Esophagus squamous epithelium (tissue), 5 donors: ENCODE measurements at regions not wholly inside any gene's neighbourhood (a gene's known extent, or its start where the extent isn't known, plus 50 kb on each side); places are given as distances from the start of the nearest gene placed in this dataset.

Experiments used
- DNase-seq: peaks from one replicate; lab custom pipeline; 2025; lab: John Stamatoyannopoulos, UW
- H3K27ac ChIP-seq, 4 donors: fragments of 200-600 bp; sonication (generic); one replicate each; pipeline ENCODE4 v1.5.1; 2016 to 2019; ENCODE audit warnings: mild to moderate bottlenecking in 1 of 4
- H3K27me3 ChIP-seq, 4 donors: fragments of 200-600 bp; sonication (generic); 1 replicate in 3 of 4; 2 replicates in 1 of 4; pipeline versions ENCODE4 v1.5.1 to v1.6.0; 2017 to 2021; ENCODE audit warnings: antibody characterized with exemption in 1 of 4
- H3K36me3 ChIP-seq, 3 donors: fragments of 200-600 bp; sonication (generic); one replicate each; pipeline ENCODE4 v1.5.1; 2016 to 2019
- H3K4me1 ChIP-seq, 3 donors: fragments of 200-600 bp; sonication (generic); one replicate each; pipeline ENCODE4 v1.5.1; 2017 to 2019
- H3K4me3 ChIP-seq, 4 donors: fragments of 200-600 bp; sonication (generic); 1 replicate in 3 of 4; 2 replicates in 1 of 4; pipeline ENCODE4 v1.5.1; 2016 to 2019; ENCODE audit warnings: mild to moderate bottlenecking in 2 of 4, moderate library complexity in 1 of 4
- H3K9me3 ChIP-seq, 3 donors: fragments of 200-600 bp; sonication (generic); one replicate each; pipeline ENCODE4 v1.5.1; 2016 to 2019
- POLR2A ChIP-seq, 4 donors: fragments of 450-650 bp; IDR thresholded peaks; one replicate each; pipeline ENCODE4 v1.6.1; 2017; ENCODE audit warnings: antibody characterized with exemption in 4 of 4, mild to moderate bottlenecking in 4 of 4, moderate library complexity in 3 of 4
- WGBS, 2 donors: methylation state at CpG; one replicate each; pipeline ENCODE4 v1.1.5; 2018; 5-methylcytosine and 5-hydroxymethylcytosine counted together
- intact Hi-C: fragments of 100-400 bp; cut with DNase I; formaldehyde crosslinking; loops from one replicate; pipeline ENCODE4 v1.15.0; 2022
- TF ChIP-seq, protein P1 (sequence below), 6 experiments: fragments of 450-650 bp in 4 of 6; fragments of 200-600 bp in 2 of 6; sonication (generic) in 2 of 6; IDR thresholded peaks; one replicate each; pipeline ENCODE4 v1.5.1; 2016 to 2019; ENCODE audit warnings: antibody characterized with exemption in 6 of 6, mild to moderate bottlenecking in 4 of 6, moderate library complexity in 4 of 6
- donor health status: DM: yes; HTN: yes; CAD: no.

DNA sequence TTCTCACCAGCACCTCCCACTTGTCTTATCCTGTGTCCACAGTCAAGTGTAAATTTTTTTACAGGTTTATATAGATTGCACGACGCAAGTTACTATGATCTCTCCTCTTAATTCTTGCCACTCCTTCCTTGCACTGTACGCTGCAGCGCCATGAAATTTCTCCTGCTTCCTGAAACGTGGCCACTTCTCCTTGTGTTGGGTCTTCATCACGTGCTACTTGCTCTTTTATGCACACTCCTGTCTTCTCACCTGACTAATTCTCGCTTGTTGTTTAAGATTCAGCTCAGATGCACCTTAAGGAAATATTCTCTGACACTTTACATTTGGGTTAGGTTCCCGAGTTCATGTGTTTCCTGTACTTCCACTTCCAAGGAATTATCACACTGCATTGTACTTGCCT is 76.5 kb upstream of the ODAD2 start:
- Histone ChIP-seq H3K4me1 (no peaks in the 10 kb centered on the region), H3K36me3 (peaks cover 0 to 54% (median 0%) of the 10 kb centered on the region in 3 donors), H3K9me3 (no peaks in the 10 kb centered on the region), H3K27ac (no peak overlapping the region), H3K4me3 (no peak overlapping the region), H3K27me3 (no peaks in the 10 kb centered on the region)
- TF ChIP-seq, protein P1, sequence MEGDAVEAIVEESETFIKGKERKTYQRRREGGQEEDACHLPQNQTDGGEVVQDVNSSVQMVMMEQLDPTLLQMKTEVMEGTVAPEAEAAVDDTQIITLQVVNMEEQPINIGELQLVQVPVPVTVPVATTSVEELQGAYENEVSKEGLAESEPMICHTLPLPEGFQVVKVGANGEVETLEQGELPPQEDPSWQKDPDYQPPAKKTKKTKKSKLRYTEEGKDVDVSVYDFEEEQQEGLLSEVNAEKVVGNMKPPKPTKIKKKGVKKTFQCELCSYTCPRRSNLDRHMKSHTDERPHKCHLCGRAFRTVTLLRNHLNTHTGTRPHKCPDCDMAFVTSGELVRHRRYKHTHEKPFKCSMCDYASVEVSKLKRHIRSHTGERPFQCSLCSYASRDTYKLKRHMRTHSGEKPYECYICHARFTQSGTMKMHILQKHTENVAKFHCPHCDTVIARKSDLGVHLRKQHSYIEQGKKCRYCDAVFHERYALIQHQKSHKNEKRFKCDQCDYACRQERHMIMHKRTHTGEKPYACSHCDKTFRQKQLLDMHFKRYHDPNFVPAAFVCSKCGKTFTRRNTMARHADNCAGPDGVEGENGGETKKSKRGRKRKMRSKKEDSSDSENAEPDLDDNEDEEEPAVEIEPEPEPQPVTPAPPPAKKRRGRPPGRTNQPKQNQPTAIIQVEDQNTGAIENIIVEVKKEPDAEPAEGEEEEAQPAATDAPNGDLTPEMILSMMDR (IDR thresholded peaks at IDR 0.05) = no peak
- TF ChIP-seq POLR2A (IDR thresholded peaks at IDR 0.05) = no peak
- 91 to 95% methylated on average over 8 of the region's 8 CpGs for WGBS, 2 donors
- intact Hi-C loops = no loop called here
- DNase-seq = no peak

DNA sequence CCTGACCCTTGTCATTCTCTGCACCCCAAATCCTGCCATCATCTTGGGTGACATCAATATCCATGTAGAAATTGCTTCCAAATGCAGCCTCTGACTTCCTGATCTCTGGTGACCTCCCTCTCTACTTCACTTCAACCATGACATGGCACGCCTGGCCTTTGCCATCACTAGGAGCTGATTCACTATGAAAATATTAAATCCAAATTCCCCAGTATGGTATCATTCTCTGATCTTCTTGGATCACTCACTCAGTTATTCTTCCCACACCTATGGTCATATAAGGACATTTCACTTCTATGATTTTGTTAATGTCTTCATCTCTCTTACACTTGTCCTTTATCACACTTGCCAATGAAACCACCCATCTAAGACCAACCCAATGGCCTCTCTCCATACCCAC is 73.7 kb upstream of the ODAD2 start:
- Histone ChIP-seq H3K27ac (no peak overlapping the region), H3K4me1 (no peaks in the 10 kb centered on the region), H3K4me3 (no peak overlapping the region), H3K9me3 (no peaks in the 10 kb centered on the region), H3K36me3 (peaks cover 0 to 78% (median 0%) of the 10 kb centered on the region in 3 donors), H3K27me3 (no peaks in the 10 kb centered on the region)
- intact Hi-C loops = no loop called here
- DNase-seq = no peak
- TF ChIP-seq POLR2A (IDR thresholded peaks at IDR 0.05) = no peak
- TF ChIP-seq, protein P1 (IDR thresholded peaks at IDR 0.05) = no peak
- 75 to 80% methylated on average over 1 of the region's 1 CpG for WGBS, 2 donors

DNA sequence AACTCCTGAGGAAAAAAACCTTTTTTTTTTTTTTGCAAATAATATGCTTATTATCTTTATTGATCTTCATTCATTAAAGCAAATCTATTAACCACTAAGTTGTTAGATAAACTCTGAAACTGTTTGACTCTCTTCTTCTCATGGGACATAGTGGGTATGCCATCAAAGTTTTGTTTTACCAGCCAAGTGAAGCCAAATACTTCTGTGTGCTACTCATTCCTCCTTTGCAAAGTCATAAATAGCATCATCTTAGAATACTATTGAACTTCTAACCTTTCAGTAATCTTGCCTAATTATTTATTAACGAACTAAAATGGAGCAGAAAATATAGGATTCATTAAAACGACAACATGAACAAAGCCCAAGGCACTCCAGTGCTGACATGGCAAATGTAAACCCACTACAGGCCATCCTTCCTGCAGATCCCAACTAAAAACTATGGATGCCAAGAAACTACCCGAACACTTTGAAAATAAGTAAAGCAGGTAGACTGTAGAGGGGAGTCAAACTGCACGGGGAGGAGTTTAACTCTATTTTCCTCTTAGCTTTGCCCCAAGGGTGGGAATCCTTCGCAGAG is 61.2 kb upstream of the ODAD2 start:
- peaks cover 0 to under 1% (median 0%) of the 10 kb centered on the region in 3 donors for H3K4me1 ChIP-seq
- H3K9me3 ChIP-seq = no peaks in the 10 kb centered on the region
- 56 to 57% methylated on average over 4 to 5 of the region's 5 CpGs for WGBS, 2 donors
- no peak overlapping the region for H3K27ac ChIP-seq
- no peak for DNase-seq
- intact Hi-C loops = no loop called here
- no peak overlapping the region for H3K4me3 ChIP-seq
- TF ChIP-seq, protein P1 (IDR thresholded peaks at IDR 0.05) = no peak
- no peak for TF ChIP-seq POLR2A (IDR thresholded peaks at IDR 0.05)
- peaks cover 0 to 36% (median 0%) of the 10 kb centered on the region in 3 donors for H3K36me3 ChIP-seq
- H3K27me3 ChIP-seq = no peaks in the 10 kb centered on the region

DNA sequence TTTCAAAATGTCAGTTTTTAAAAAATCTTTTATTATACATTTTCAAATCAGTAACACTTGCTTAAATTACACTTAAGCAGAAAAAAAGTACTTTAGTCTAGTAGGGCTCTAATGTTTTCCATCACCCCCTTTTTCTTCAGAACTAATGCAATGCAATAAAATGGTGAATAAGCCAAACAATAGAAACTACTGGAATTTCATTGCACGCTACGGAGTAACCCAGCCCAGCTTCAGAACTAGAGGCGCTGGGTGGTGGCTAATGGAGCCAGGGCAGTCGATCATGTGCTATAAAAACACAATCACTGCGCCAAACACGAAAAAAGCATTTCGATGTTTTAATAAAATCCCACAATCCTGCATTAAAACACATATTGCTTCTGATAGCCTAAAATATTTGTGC is 59.9 kb upstream of the ODAD2 start:
- intact Hi-C loops = no loop called here
- WGBS, 2 donors = 95 to 99% methylated on average over 7 of the region's 7 CpGs
- H3K27ac ChIP-seq = no peak overlapping the region
- H3K9me3 ChIP-seq = no peaks in the 10 kb centered on the region
- no peak overlapping the region for H3K4me3 ChIP-seq
- H3K4me1 ChIP-seq = peaks cover 0 to 13% (median 0%) of the 10 kb centered on the region in 3 donors
- DNase-seq = no peak
- peaks cover 0 to 36% (median 0%) of the 10 kb centered on the region in 3 donors for H3K36me3 ChIP-seq
- no peaks in the 10 kb centered on the region for H3K27me3 ChIP-seq
- TF ChIP-seq POLR2A (IDR thresholded peaks at IDR 0.05) = no peak
- TF ChIP-seq, protein P1 (IDR thresholded peaks at IDR 0.05) = no peak

DNA sequence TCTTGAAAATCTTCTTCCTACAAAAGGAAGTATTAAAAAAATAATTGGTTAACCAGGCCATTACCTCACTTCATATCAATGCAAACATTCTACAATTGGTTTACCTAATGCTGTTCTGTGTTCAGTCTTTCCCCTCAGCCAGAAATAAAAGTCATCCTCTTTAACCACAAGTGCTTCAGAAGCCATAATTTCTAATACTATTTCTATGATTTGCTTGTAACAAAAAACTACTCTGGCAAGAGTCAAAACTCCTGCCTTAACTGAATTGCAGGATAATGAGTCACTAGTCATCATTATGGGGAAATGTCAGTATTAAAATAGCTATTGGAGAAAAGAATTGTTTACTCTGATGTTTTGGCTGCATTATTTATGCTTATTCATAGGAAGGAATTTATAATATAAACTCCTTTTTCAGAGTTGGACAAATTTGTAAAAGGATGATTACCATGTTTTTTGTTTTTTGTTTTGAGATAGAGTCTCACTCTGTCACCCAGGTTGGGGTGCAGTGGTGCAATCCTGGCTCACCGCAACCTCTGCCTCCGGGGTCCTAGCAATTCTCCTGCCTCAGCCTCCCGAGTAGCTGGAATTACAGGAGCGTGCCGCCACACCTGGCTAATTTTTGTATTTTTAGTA is 55.5 kb upstream of the ODAD2 start:
- H3K4me1 ChIP-seq = peaks cover 0 to 13% (median 0%) of the 10 kb centered on the region in 3 donors
- intact Hi-C loops = no loop called here
- TF ChIP-seq POLR2A (IDR thresholded peaks at IDR 0.05) = no peak
- TF ChIP-seq, protein P1 (IDR thresholded peaks at IDR 0.05) = no peak
- H3K27me3 ChIP-seq = no peaks in the 10 kb centered on the region
- H3K9me3 ChIP-seq = no peaks in the 10 kb centered on the region
- WGBS, 2 donors = 80 to 95% methylated on average over 5 of the region's 5 CpGs
- peak overlapping the region; percentile 7 to 73 (median 45) for H3K27ac ChIP-seq
- no peak for DNase-seq
- no peak overlapping the region for H3K4me3 ChIP-seq
- H3K36me3 ChIP-seq = peaks cover 0 to 28% (median 0%) of the 10 kb centered on the region in 3 donors
